Endothelial cell of umbilical vein (primary cell): ENCODE measurements at regions not wholly inside any gene's neighbourhood (a gene's known extent, or its start where the extent isn't known, plus 50 kb on each side); places are given as distances from the start of the nearest gene placed in this dataset.
"Not testable (repeated sequence)": the region's sequence is repeated elsewhere in the genome, so short reads cannot be mapped to it uniquely, and the experiment has no call there.

Source experiments
- JUN ChIP-seq: IDR thresholded peaks from 2 replicates; pipeline ENCODE4 v1.6.1; 2011; ENCODE audit warnings: borderline replicate concordance, low read depth; ENCODE audit not compliant: insufficient read length, insufficient read depth
- POLR2A ChIP-seq: IDR thresholded peaks from 2 replicates; pipeline ENCODE4 v1.6.1; 2012; ENCODE audit warnings: low read depth, mild to moderate bottlenecking, control low read depth, low read length
- POLR2AphosphoS5 ChIP-seq: IDR thresholded peaks from 2 replicates; pipeline ENCODE4 v1.6.1; 2012; ENCODE audit warnings: low read depth, mild to moderate bottlenecking, control low read depth, low read length, moderate library complexity; ENCODE audit not compliant: insufficient read depth
- TF ChIP-seq, protein P1 (sequence below), 2 donors: IDR thresholded peaks; 1 replicate in 1 of 2; 2 replicates in 1 of 2; pipeline ENCODE4 v1.5.1; 2011; ENCODE audit warnings: low read length in 2 of 2, mild to moderate bottlenecking in 2 of 2, moderate library complexity in 2 of 2, control low read depth in 1 of 2, inconsistent platforms in 1 of 2, low read depth in 1 of 2; ENCODE audit not compliant: insufficient read depth in 1 of 2; ENCODE audit errors: extremely low read depth in 1 of 2

DNA sequence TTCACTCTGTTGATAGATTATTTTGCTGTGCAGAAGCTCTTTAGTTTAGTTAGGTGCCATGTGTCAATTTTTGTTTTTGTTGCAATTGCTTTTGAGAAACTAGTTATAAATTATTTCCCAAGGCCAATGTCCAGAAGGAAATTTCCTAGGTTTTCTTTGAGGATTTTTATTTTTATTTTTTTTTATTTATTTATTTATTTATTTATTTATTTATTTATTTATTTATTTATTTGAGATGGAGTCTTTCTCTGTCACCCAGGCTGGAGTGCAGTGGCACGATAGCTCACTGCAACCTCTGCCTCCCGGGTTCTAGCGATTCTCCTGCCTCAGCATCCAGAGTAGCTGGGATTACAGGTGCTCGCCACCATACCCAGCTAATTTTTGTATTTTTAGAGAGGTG lies 2290.5 kb downstream of the ARAP2 start:
- not testable (repeated sequence) for TF ChIP-seq POLR2A, POLR2AphosphoS5, JUN
- TF ChIP-seq, protein P1, sequence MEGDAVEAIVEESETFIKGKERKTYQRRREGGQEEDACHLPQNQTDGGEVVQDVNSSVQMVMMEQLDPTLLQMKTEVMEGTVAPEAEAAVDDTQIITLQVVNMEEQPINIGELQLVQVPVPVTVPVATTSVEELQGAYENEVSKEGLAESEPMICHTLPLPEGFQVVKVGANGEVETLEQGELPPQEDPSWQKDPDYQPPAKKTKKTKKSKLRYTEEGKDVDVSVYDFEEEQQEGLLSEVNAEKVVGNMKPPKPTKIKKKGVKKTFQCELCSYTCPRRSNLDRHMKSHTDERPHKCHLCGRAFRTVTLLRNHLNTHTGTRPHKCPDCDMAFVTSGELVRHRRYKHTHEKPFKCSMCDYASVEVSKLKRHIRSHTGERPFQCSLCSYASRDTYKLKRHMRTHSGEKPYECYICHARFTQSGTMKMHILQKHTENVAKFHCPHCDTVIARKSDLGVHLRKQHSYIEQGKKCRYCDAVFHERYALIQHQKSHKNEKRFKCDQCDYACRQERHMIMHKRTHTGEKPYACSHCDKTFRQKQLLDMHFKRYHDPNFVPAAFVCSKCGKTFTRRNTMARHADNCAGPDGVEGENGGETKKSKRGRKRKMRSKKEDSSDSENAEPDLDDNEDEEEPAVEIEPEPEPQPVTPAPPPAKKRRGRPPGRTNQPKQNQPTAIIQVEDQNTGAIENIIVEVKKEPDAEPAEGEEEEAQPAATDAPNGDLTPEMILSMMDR (IDR thresholded peaks at IDR 0.05; ENCODE audit: extremely low read depth in 1 of 2, insufficient read depth in 1 of 2, low read depth in 1 of 2, low read length in 2 of 2) = not testable (repeated sequence)
